ENCODE measurements at regions not wholly inside any gene's neighbourhood (a gene's known extent, or its start where the extent isn't known, plus 50 kb on each side); places are given as distances from the start of the nearest gene placed in this dataset.

- 88% methylated on average over 8 of the region's 8 CpGs for WGBS
- peak overlapping the region in 1 of 2 experiments; percentile 16 for H3K4me3 ChIP-seq (ENCODE audit: insufficient read depth in 1 of 2, low read depth in 1 of 2, low read length in 2 of 2)
Observed at GRCh38 chr20:50260479-50261221, 70.0 kb downstream of the CEBPB start.

GRCh38 chr20:50261471-50262212, 71.0 kb downstream of the CEBPB start:
- no peaks in the 10 kb centered on the region for H3K79me1 ChIP-seq (replicated peaks; ENCODE audit: low read length, poor library complexity, severe bottlenecking)
- H2AFZ ChIP-seq (ENCODE audit: low read depth, low read length): no peak overlapping the region
- no peak overlapping the region for H3K23ac ChIP-seq (ENCODE audit: low read length in 2 of 2)
- H3K4me1 ChIP-seq (ENCODE audit: control insufficient read depth, insufficient read depth, low read depth, low read length): peaks cover 5% of the 10 kb centered on the region
- H3K14ac ChIP-seq (ENCODE audit: low read length in 2 of 2): no peak overlapping the region
- H2BK120ac ChIP-seq (ENCODE audit: low read depth, low read length): no peak overlapping the region
- H3K27me3 ChIP-seq (ENCODE audit: control insufficient read depth in 1 of 2, insufficient read depth in 1 of 2, low read length in 2 of 2): no peaks in the 10 kb centered on the region
- H2BK5ac ChIP-seq (ENCODE audit: low read depth, low read length, poor library complexity, severe bottlenecking): no peak overlapping the region
- H3K4ac ChIP-seq (ENCODE audit: low read depth in 1 of 2, low read length in 2 of 2): no peak overlapping the region
- H3K27ac ChIP-seq (ENCODE audit: low read length, poor library complexity, severe bottlenecking): no peak overlapping the region
- no peak for DNase-seq
- H2BK15ac ChIP-seq (ENCODE audit: low read depth, poor library complexity, severe bottlenecking): no peak overlapping the region
- no peak overlapping the region for H3K4me2 ChIP-seq (ENCODE audit: low read length, poor library complexity, severe bottlenecking)
- H2BK12ac ChIP-seq (ENCODE audit: low read length in 2 of 2): no peak overlapping the region
- peak overlapping the region in 1 of 2 experiments; percentile 18 for H3K18ac ChIP-seq (ENCODE audit: low read depth in 1 of 2, low read length in 2 of 2)
- no peaks in the 10 kb centered on the region for H3K9me3 ChIP-seq (ENCODE audit: control insufficient read depth, low read length)
- no peak overlapping the region for H2AK5ac ChIP-seq (ENCODE audit: low read length, severe bottlenecking)
- no peak overlapping the region for H3K4me3 ChIP-seq (ENCODE audit: insufficient read depth in 1 of 2, low read depth in 1 of 2, low read length in 2 of 2)
- no peak overlapping the region for H4K91ac ChIP-seq (ENCODE audit: low read length)
- H3K9ac ChIP-seq (ENCODE audit: low read length): peak overlapping the region; percentile 16
- 97% methylated on average over 4 of the region's 7 CpGs for WGBS
- H3K36me3 ChIP-seq (ENCODE audit: control insufficient read depth in 1 of 2, insufficient read depth in 2 of 2, low read depth in 1 of 2, low read length in 2 of 2): no peaks in the 10 kb centered on the region
- no peak overlapping the region for H4K8ac ChIP-seq (ENCODE audit: low read length)

More at GRCh38 chr20:50260479-50261221, 70.0 kb downstream of the CEBPB start:
- Histone ChIP-seq H2BK15ac (ENCODE audit: low read depth, poor library complexity, severe bottlenecking) (peak overlapping the region; percentile 60), H3K9ac (ENCODE audit: low read length) (peak overlapping the region; percentile 61), H3K27me3 (ENCODE audit: control insufficient read depth in 1 of 2, insufficient read depth in 1 of 2, low read length in 2 of 2) (no peaks in the 10 kb centered on the region), H3K18ac (ENCODE audit: low read depth in 1 of 2, low read length in 2 of 2) (peak overlapping the region; percentile 23 to 68), H3K4ac (ENCODE audit: low read depth in 1 of 2, low read length in 2 of 2) (peak overlapping the region in 1 of 2 experiments; percentile 19), H3K4me1 (ENCODE audit: control insufficient read depth, insufficient read depth, low read depth, low read length) (peaks cover 5% of the 10 kb centered on the region), H4K8ac (ENCODE audit: low read length) (peak overlapping the region; percentile 38), H2AK5ac (ENCODE audit: low read length, severe bottlenecking) (no peak overlapping the region), H3K79me1 (replicated peaks; ENCODE audit: low read length, poor library complexity, severe bottlenecking) (no peaks in the 10 kb centered on the region), H3K23ac (ENCODE audit: low read length in 2 of 2) (no peak overlapping the region), H3K4me2 (ENCODE audit: low read length, poor library complexity, severe bottlenecking) (no peak overlapping the region), H4K91ac (ENCODE audit: low read length) (peak overlapping the region; percentile 81), H2AFZ (ENCODE audit: low read depth, low read length) (no peak overlapping the region), H3K9me3 (ENCODE audit: control insufficient read depth, low read length) (no peaks in the 10 kb centered on the region), H3K36me3 (ENCODE audit: control insufficient read depth in 1 of 2, insufficient read depth in 2 of 2, low read depth in 1 of 2, low read length in 2 of 2) (no peaks in the 10 kb centered on the region), H2BK5ac (ENCODE audit: low read depth, low read length, poor library complexity, severe bottlenecking) (no peak overlapping the region), H3K14ac (ENCODE audit: low read length in 2 of 2) (no peak overlapping the region), H2BK120ac (ENCODE audit: low read depth, low read length) (peak overlapping the region; percentile 86), H2BK12ac (ENCODE audit: low read length in 2 of 2) (peak overlapping the region in 1 of 2 experiments; percentile 59), H3K27ac (ENCODE audit: low read length, poor library complexity, severe bottlenecking) (no peak overlapping the region)
- no peak for DNase-seq

GRCh38 chr20:50263831-50264230, 73.2 kb downstream of the CEBPB start:
- Histone ChIP-seq H2AFZ (ENCODE audit: low read depth, low read length) (no peak overlapping the region), H4K8ac (ENCODE audit: low read length) (no peak overlapping the region), H2BK5ac (ENCODE audit: low read depth, low read length, poor library complexity, severe bottlenecking) (no peak overlapping the region), H3K36me3 (ENCODE audit: control insufficient read depth in 1 of 2, insufficient read depth in 2 of 2, low read depth in 1 of 2, low read length in 2 of 2) (no peaks in the 10 kb centered on the region), H3K4ac (ENCODE audit: low read depth in 1 of 2, low read length in 2 of 2) (no peak overlapping the region), H2BK12ac (ENCODE audit: low read length in 2 of 2) (no peak overlapping the region), H3K18ac (ENCODE audit: low read depth in 1 of 2, low read length in 2 of 2) (no peak overlapping the region), H3K27me3 (ENCODE audit: control insufficient read depth in 1 of 2, insufficient read depth in 1 of 2, low read length in 2 of 2) (no peaks in the 10 kb centered on the region), H3K4me3 (ENCODE audit: insufficient read depth in 1 of 2, low read depth in 1 of 2, low read length in 2 of 2) (no peak overlapping the region), H4K91ac (ENCODE audit: low read length) (no peak overlapping the region), H2BK15ac (ENCODE audit: low read depth, poor library complexity, severe bottlenecking) (no peak overlapping the region), H3K27ac (ENCODE audit: low read length, poor library complexity, severe bottlenecking) (no peak overlapping the region), H3K79me1 (replicated peaks; ENCODE audit: low read length, poor library complexity, severe bottlenecking) (no peaks in the 10 kb centered on the region), H3K9me3 (ENCODE audit: control insufficient read depth, low read length) (no peaks in the 10 kb centered on the region), H2BK120ac (ENCODE audit: low read depth, low read length) (no peak overlapping the region), H3K4me2 (ENCODE audit: low read length, poor library complexity, severe bottlenecking) (no peak overlapping the region), H3K23ac (ENCODE audit: low read length in 2 of 2) (no peak overlapping the region), H3K4me1 (ENCODE audit: control insufficient read depth, insufficient read depth, low read depth, low read length) (peaks cover 5% of the 10 kb centered on the region), H3K14ac (ENCODE audit: low read length in 2 of 2) (no peak overlapping the region), H3K9ac (ENCODE audit: low read length) (peak overlapping the region; percentile 43), H2AK5ac (ENCODE audit: low read length, severe bottlenecking) (no peak overlapping the region)
- 89% methylated on average over 3 of the region's 3 CpGs for WGBS
- DNase-seq: no peak

GRCh38 chr20:50264534-50265145, 74.0 kb downstream of the CEBPB start:
- Histone ChIP-seq H3K14ac (ENCODE audit: low read length in 2 of 2) (no peak overlapping the region), H2BK15ac (ENCODE audit: low read depth, poor library complexity, severe bottlenecking) (no peak overlapping the region), H2AFZ (ENCODE audit: low read depth, low read length) (no peak overlapping the region), H4K8ac (ENCODE audit: low read length) (no peak overlapping the region), H2BK120ac (ENCODE audit: low read depth, low read length) (no peak overlapping the region), H3K4me2 (ENCODE audit: low read length, poor library complexity, severe bottlenecking) (no peak overlapping the region), H2AK5ac (ENCODE audit: low read length, severe bottlenecking) (no peak overlapping the region), H3K9ac (ENCODE audit: low read length) (no peak overlapping the region), H3K9me3 (ENCODE audit: control insufficient read depth, low read length) (no peaks in the 10 kb centered on the region), H3K4me3 (ENCODE audit: insufficient read depth in 1 of 2, low read depth in 1 of 2, low read length in 2 of 2) (no peak overlapping the region), H3K23ac (ENCODE audit: low read length in 2 of 2) (no peak overlapping the region), H3K4ac (ENCODE audit: low read depth in 1 of 2, low read length in 2 of 2) (peak overlapping the region in 1 of 2 experiments; percentile 7), H3K4me1 (ENCODE audit: control insufficient read depth, insufficient read depth, low read depth, low read length) (peaks cover 7% of the 10 kb centered on the region), H3K79me1 (replicated peaks; ENCODE audit: low read length, poor library complexity, severe bottlenecking) (no peaks in the 10 kb centered on the region), H3K27ac (ENCODE audit: low read length, poor library complexity, severe bottlenecking) (no peak overlapping the region), H3K27me3 (ENCODE audit: control insufficient read depth in 1 of 2, insufficient read depth in 1 of 2, low read length in 2 of 2) (no peaks in the 10 kb centered on the region), H3K36me3 (ENCODE audit: control insufficient read depth in 1 of 2, insufficient read depth in 2 of 2, low read depth in 1 of 2, low read length in 2 of 2) (no peaks in the 10 kb centered on the region), H2BK12ac (ENCODE audit: low read length in 2 of 2) (no peak overlapping the region), H2BK5ac (ENCODE audit: low read depth, low read length, poor library complexity, severe bottlenecking) (no peak overlapping the region), H4K91ac (ENCODE audit: low read length) (peak overlapping the region; percentile 27), H3K18ac (ENCODE audit: low read depth in 1 of 2, low read length in 2 of 2) (peak overlapping the region in 1 of 2 experiments; percentile 12)
- no peak for DNase-seq
- 94% methylated on average over 13 of the region's 13 CpGs for WGBS

All from mesenchymal stem cell (in vitro differentiated cells and primary cell).